ENCODE measurements at regions not wholly inside any gene's neighbourhood (a gene's known extent, or its start where the extent isn't known, plus 50 kb on each side); places are given as distances from the start of the nearest gene placed in this dataset.

GRCh38 chr12:105983622-105984320 is 155.0 kb downstream of the NUAK1 start:
- no peak overlapping the region for H3K4me3 ChIP-seq (ENCODE audit: low read depth, low read length)
- DNase-seq (ENCODE audit: low read depth): peak; percentile 72
- no peak for TF ChIP-seq CTCF (IDR thresholded peaks at IDR 0.05; ENCODE audit: insufficient read depth, low read length)

- DNase-seq (ENCODE audit: low read depth): no peak
- TF ChIP-seq CTCF (IDR thresholded peaks at IDR 0.05; ENCODE audit: insufficient read depth, low read length): no peak
- no peak overlapping the region for H3K4me3 ChIP-seq (ENCODE audit: low read depth, low read length)
Observed at GRCh38 chr12:105985383-105985782, 153.4 kb downstream of the NUAK1 start.

- DNase-seq (ENCODE audit: low read depth): peak; percentile 90
- H3K4me3 ChIP-seq (ENCODE audit: low read depth, low read length): no peak overlapping the region
- no peak for TF ChIP-seq CTCF (IDR thresholded peaks at IDR 0.05; ENCODE audit: insufficient read depth, low read length)
Observed at GRCh38 chr12:105986779-105987684, 151.7 kb downstream of the NUAK1 start.

- no peak for DNase-seq (ENCODE audit: low read depth)
- no peak for TF ChIP-seq CTCF (IDR thresholded peaks at IDR 0.05; ENCODE audit: insufficient read depth, low read length)
- H3K4me3 ChIP-seq (ENCODE audit: low read depth, low read length): no peak overlapping the region
Observed at GRCh38 chr12:105987685-105988035, 151.1 kb downstream of the NUAK1 start.

GRCh38 chr12:105992849-105993740 is 145.7 kb downstream of the NUAK1 start:
- peak; percentile 69 for DNase-seq (ENCODE audit: low read depth)
- no peak for TF ChIP-seq CTCF (IDR thresholded peaks at IDR 0.05; ENCODE audit: insufficient read depth, low read length)
- H3K4me3 ChIP-seq (ENCODE audit: low read depth, low read length): no peak overlapping the region

- no peak for TF ChIP-seq CTCF (IDR thresholded peaks at IDR 0.05; ENCODE audit: insufficient read depth, low read length)
- no peak overlapping the region for H3K4me3 ChIP-seq (ENCODE audit: low read depth, low read length)
- DNase-seq (ENCODE audit: low read depth): no peak
Observed at GRCh38 chr12:105993766-105994555, 144.8 kb downstream of the NUAK1 start.

Measured in fibroblast of the aortic adventitia (primary cell).